Stimulated activated CD4-positive, alpha-beta T cell treated with anti-CD3 and anti-CD28 coated beads, Interleukin-2, amount 100 ng/mL, for 24 hours (primary cell): ENCODE measurements at regions not wholly inside any gene's neighbourhood (a gene's known extent, or its start where the extent isn't known, plus 50 kb on each side); places are given as distances from the start of the nearest gene placed in this dataset.
"Not testable (repeated sequence)": the region's sequence is repeated elsewhere in the genome, so short reads cannot be mapped to it uniquely, and the experiment has no call there.

Source experiments
- DNase-seq, 2 donors: peaks; one replicate each; pipeline ENCODE4 v3.0.0-alpha.2; 2020

DNA sequence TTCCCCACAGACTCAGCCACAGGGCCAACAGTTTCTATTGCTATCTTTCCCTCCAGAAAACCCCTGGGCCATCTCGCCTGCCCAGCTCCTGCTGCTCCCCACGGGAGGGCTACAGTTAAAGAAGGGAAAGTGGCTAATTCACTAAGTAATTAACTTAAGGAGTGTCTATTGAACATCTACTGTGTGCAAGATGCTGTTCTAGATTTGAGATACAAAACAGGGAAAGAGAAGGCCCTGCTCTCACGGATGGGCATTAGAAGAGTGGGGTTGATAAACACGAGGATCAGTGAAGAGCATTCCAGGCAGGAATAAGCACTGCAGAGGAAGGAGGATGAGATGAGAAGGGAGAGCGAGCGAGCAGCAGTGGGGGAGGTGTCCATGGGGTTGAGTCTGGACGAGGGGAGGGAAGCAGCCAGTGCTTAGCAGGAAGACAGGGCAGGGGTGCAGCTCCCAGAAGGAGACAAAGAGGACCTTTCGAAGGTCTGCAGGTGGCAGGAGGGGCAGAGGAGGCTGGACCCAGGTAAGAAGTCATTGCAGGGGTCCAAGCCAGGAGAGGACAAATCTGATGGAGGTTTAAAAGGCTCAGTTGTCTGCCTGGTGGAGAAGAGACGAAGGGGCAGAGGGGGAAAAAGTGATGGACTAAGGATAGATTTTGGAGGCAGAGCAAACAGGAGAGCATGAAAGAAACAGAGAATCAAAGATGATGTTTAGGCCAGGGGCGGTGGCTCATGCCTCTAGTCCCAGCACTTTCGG lies 64.7 kb downstream of the KLF15 start:
- DNase-seq = no peak

DNA sequence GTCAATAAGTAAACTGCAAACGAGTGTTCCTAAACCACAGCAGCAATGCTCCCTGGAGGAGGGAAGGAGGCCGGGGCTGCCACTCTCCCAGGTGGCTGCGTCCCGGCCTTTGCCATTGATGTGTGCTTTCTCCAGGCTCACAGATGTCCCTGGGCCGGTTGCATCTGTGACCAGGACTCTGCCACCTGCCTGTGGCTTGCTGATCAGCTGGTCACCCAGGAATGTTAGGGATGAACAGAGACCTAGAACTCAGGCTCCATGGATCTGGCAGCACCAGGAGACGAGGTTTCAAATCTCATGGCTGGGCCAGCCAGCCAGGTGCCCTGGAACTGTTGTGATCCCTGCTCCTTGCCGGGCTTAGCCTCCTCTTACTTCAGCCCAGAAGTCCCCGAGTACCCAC lies 65.7 kb downstream of the KLF15 start:
- no peak for DNase-seq

DNA sequence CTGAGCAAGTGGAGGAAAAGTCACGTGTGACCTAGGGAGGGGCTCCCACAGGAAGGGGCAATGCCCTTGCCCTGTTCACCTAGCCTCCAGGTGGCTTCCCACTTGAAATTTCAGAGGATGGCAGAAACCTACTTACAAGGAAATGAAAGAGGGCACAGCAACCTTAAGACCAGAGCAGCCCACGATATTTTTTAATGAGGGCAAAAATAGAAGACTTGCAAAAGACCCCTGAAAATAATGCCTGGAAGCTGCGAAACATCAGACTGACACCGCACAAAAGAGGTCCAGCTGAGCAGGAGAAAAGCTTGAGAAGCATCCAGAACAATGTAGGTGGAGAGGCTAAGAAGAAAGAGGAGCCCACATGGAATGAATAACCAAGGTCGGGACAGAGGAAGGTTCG lies 66.1 kb downstream of the KLF15 start:
- no peak for DNase-seq

GRCh38 chr3:126290325-126290724 lies 66.9 kb downstream of the KLF15 start:
- DNase-seq = no peak

GRCh38 chr3:126289096-126289495 lies 68.1 kb downstream of the KLF15 start:
- no peak for DNase-seq

- DNase-seq = no peak
Measured at GRCh38 chr3:126288314-126288713, 68.9 kb downstream of the KLF15 start.

GRCh38 chr3:126287536-126288241 lies 69.5 kb downstream of the KLF15 start:
- peak in 1 of 2 donors; percentile 5 for DNase-seq

DNA sequence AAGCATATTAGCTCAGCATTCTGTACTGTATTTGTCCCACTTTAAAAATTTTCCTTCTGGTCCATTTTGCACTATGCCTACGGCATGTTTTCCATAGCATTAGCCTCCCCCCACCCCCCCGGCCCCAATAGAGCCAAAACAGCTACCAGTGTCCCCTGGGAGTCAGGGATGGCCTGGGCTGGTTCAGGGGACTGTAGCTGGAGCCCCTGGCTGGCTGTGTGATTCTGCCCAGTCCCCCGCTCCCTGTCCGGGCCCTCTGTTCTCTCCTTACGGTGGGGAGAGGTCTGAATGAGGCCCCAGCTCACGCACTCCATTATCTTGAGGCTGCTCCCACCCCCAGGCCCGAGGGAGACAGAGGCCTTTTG lies 70.1 kb downstream of the KLF15 start:
- no peak for DNase-seq

- DNase-seq = no peak
Measured at GRCh38 chr3:126285369-126285768, 71.8 kb downstream of the KLF15 start.

DNA sequence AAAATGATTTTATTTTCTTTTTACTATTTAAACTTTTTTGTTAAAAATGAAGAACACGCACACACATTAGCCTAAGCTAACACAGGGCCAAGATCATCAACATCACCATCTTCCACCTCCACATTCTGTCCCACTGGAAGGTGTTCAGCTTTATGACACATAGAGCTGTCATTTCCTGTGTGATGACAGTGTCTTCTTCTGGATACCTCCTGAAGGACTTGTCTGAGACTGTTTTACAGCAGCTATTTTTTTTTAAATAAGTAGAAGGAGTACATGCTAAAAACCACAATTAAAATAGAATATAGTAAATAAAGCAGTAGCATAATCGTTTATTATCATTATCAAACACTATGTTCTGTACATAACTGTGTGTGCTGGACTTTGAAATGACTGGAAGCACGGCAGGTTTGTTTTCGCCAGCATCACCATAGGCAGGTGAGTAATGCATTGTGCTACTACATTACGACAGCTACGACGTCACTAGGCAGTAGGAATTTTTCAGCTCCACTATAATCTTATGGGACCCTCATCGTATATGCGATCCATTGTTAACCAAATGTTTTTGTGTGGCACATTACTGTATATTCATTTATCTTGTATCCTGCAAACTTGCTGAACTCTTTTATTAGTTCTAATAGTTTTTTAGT lies 72.8 kb downstream of the KLF15 start:
- no peak for DNase-seq

DNA sequence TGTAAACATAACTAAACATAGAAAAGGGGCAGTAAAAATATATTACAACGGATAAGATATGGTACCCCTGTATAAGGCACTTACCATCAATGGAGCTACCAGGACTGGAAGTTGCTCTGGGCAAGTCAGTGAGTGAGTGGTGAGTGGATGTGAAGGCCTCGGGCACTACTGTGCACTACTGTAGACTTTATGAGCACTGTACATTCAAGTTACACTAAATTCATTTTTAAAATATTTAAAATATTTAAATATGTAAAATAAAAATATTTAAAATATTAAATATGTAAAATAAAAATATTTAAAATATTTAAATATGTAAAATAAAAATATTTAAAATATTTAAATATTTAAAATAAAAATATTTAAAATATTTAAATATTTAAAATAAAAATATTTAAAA lies 73.6 kb downstream of the KLF15 start:
- not testable (repeated sequence) for DNase-seq

DNA sequence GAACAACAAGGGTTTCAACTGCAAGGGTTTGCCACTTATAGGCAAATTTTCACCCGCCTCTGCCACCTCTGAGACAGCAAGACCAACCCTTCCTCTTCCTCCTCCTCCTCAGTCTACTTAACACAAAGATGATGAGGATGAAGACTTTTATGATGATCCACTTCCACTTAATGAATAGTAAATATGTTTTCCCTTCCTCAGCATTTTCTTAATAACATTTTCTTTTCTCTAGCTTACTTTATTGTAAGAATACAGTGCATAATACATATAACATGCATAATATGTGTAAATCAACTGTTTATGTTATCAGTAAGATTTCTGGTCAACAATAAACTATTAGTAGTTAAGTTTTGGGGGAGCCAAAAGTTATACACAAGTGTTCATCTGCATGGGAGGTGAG lies 77.4 kb downstream of the KLF15 start:
- DNase-seq = no peak

GRCh38 chr3:126277629-126278378 lies 79.4 kb downstream of the KLF15 start:
- no peak for DNase-seq

GRCh38 chr3:126275620-126275904 lies 81.6 kb downstream of the KLF15 start:
- DNase-seq = no peak

GRCh38 chr3:126274735-126275619 lies 82.2 kb downstream of the KLF15 start:
- DNase-seq = no peak

- no peak for DNase-seq
Measured at GRCh38 chr3:126270145-126270811, 86.9 kb downstream of the KLF15 start.

GRCh38 chr3:126269354-126269753 lies 87.9 kb downstream of the KLF15 start:
- no peak for DNase-seq

- no peak for DNase-seq
Measured at GRCh38 chr3:126268866-126269265, 88.3 kb downstream of the KLF15 start.

GRCh38 chr3:126267976-126268615 lies 87.7 kb upstream of the ALDH1L1 start:
- DNase-seq = no peak

GRCh38 chr3:126267169-126267975 lies 87.0 kb upstream of the ALDH1L1 start:
- DNase-seq = no peak

- DNase-seq = no peak
Measured at GRCh38 chr3:126266850-126267168, 86.4 kb upstream of the ALDH1L1 start.
